ENCODE measurements at regions not wholly inside any gene's neighbourhood (a gene's known extent, or its start where the extent isn't known, plus 50 kb on each side); places are given as distances from the start of the nearest gene placed in this dataset.

DNA sequence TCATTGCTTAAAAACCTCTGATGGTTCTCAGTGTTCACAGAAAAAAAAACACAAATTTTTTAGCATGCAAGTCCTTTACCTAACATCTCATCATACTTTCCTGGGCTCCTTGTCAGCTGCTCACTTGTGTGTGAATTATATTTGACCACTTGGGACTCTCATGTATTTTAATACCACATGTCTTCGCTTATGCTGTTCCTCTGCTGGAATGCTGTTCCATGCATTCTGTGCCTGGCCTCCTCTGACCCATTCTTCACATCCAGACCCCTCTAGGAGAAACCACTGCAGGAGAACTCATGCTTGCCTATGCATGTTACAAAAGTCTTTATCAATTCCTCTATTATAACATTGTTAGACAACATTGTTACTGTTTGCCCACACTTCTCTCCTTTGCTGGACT lies 157.6 kb downstream of the PDGFRA start:
- no peak overlapping the region for H3K4me3 ChIP-seq (ENCODE audit: control insufficient read depth, low read depth, low read length)
- TF ChIP-seq, protein P1, sequence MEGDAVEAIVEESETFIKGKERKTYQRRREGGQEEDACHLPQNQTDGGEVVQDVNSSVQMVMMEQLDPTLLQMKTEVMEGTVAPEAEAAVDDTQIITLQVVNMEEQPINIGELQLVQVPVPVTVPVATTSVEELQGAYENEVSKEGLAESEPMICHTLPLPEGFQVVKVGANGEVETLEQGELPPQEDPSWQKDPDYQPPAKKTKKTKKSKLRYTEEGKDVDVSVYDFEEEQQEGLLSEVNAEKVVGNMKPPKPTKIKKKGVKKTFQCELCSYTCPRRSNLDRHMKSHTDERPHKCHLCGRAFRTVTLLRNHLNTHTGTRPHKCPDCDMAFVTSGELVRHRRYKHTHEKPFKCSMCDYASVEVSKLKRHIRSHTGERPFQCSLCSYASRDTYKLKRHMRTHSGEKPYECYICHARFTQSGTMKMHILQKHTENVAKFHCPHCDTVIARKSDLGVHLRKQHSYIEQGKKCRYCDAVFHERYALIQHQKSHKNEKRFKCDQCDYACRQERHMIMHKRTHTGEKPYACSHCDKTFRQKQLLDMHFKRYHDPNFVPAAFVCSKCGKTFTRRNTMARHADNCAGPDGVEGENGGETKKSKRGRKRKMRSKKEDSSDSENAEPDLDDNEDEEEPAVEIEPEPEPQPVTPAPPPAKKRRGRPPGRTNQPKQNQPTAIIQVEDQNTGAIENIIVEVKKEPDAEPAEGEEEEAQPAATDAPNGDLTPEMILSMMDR (conservative IDR thresholded peaks at IDR 0.05; ENCODE audit: control insufficient read depth, insufficient read depth, low read depth, low read length), result no peak
- DNase-seq (ENCODE audit: low read depth), result no peak

DNA sequence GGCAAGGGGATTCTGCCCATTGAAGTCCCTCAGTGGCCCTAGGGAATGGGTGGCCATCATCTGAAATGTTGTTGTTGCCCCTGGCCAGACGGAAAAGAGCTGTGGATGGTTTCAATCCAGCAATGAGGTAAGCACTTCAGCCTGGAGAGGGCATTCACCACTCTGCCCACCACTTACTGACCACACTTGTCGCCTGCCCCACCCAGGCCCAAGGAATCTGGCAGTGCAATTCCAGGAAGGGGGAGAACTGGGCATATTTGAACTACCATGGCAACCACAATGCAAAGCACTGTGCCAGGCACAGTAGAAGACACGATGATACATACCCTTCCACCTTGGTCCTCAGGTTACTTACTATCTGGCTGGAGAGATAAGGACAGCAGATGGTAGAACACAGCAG lies 161.6 kb downstream of the PDGFRA start:
- no peak for DNase-seq (ENCODE audit: low read depth)
- TF ChIP-seq, protein P1 (conservative IDR thresholded peaks at IDR 0.05; ENCODE audit: control insufficient read depth, insufficient read depth, low read depth, low read length), result no peak
- no peak overlapping the region for H3K4me3 ChIP-seq (ENCODE audit: control insufficient read depth, low read depth, low read length)

DNA sequence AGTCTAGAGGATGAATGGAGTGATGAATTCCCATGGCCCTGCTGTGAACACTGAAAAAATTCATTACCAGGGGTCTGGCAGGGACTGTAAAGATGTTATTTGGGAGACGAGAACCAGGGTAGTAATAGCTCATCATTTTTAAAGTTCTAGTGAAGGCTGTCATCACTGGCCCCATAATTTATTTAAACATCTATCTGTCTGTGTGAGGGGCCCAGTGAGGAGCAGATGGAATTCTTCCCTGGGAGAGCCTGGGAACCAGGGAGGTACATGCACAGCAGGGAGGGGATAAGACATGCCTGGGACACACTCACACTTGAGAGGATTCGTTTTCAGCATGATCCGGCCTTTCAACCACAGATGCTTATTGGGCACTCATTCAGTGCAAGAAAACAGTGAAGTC lies 162.0 kb downstream of the PDGFRA start:
- no peak for DNase-seq (ENCODE audit: low read depth)

DNA sequence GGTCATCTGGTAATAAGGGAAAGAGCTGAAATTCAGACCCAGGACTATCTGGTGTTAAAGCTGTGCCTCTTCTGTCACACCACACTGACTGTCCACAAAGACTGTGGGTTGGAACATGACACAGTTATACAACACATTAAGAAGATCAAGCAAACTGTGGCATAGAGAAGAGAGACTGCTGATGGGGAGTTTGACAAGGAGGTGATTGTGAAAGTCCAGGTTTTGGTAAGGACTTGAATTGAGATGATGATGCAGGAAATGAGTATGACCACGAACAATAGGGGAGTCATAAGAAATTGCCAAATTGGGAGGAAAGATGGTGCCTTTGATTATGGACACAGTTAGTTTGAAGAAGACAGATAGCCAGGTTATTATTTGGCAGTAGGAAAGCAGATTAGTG lies 163.4 kb downstream of the PDGFRA start:
- DNase-seq (ENCODE audit: low read depth), result peak; percentile 10
- H3K4me3 ChIP-seq (ENCODE audit: control insufficient read depth, low read depth, low read length), result no peak overlapping the region
- TF ChIP-seq, protein P1 (conservative IDR thresholded peaks at IDR 0.05; ENCODE audit: control insufficient read depth, insufficient read depth, low read depth, low read length), result no peak

More for the DNA sequence above, 162.0 kb downstream of the PDGFRA start:
- TF ChIP-seq, protein P1 (conservative IDR thresholded peaks at IDR 0.05; ENCODE audit: control insufficient read depth, insufficient read depth, low read depth, low read length), result no peak
- no peak overlapping the region for H3K4me3 ChIP-seq (ENCODE audit: control insufficient read depth, low read depth, low read length)

DNA sequence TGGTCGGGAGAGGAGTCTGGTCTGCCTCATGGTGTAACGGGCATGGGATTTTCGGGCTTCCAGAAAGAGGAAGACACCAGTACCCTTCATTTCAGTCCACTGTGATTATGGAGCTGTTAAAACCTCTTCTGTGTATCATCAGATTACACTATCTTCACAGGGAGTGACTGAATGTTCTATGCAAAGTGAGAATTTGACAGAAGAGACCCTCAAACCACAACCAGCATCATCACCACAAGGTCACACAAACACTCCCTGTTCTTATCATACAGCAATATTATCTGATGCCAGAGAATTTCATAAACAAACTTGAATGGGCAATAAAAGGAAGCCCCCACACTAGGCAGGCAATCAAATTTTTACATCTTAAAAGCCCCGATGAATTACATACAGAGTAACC lies 164.2 kb downstream of the PDGFRA start:
- no peak for DNase-seq (ENCODE audit: low read depth)
- TF ChIP-seq, protein P1 (conservative IDR thresholded peaks at IDR 0.05; ENCODE audit: control insufficient read depth, insufficient read depth, low read depth, low read length), result no peak
- H3K4me3 ChIP-seq (ENCODE audit: control insufficient read depth, low read depth, low read length), result no peak overlapping the region

DNA sequence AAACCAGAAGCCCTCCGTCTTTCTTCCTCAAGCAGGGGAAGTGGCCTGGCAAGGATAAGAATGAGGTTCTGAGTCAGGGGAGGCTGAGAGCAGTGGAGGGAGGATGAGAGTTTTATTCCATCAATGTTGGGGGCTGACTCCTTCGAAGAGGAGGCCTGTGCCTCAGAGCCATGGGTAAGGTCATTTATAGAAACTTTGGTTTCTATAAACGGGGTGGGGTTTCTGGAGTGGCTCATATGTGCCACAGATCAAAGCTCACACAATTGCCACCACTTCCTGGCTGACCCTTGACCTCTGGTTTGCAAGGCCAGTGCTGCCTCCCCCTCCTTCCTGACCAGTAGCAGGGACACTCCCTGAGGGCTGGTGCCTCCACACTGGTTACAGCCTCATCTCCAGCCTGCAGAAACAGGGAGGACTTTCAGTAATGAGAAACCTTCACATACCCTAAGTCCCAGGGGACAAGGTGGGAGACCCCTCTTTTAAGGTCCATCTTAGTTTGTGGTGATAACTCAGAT lies 166.0 kb downstream of the PDGFRA start:
- H3K4me3 ChIP-seq (ENCODE audit: control insufficient read depth, low read depth, low read length), result no peak overlapping the region
- TF ChIP-seq, protein P1 (conservative IDR thresholded peaks at IDR 0.05; ENCODE audit: control insufficient read depth, insufficient read depth, low read depth, low read length), result no peak
- DNase-seq (ENCODE audit: low read depth), result no peak

DNA sequence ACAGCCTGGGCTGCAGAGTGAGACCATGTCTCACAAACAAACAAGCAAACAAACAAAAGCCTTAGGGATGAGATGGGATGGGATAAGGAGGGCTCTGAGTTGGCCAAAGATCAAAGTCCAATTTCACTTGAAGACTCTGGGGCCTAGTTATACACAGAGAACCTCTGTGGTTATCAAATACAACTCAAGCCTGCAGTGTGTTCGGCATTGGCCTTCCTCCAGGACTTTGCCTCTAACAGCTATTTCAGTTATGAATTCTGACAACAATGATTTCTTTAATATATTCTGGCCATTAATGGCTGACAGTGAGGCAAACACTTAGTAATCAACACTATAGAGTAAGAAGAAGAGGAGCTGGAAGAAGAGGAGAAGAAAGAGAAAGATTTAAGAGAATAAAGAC lies 171.1 kb downstream of the PDGFRA start:
- DNase-seq (ENCODE audit: low read depth), result no peak
- TF ChIP-seq, protein P1 (conservative IDR thresholded peaks at IDR 0.05; ENCODE audit: control insufficient read depth, insufficient read depth, low read depth, low read length), result no peak
- no peak overlapping the region for H3K4me3 ChIP-seq (ENCODE audit: control insufficient read depth, low read depth, low read length)

Measured in fibroblast of mammary gland (primary cell).